ENCODE measurements at regions not wholly inside any gene's neighbourhood (a gene's known extent, or its start where the extent isn't known, plus 50 kb on each side); places are given as distances from the start of the nearest gene placed in this dataset.

- H3K27me3 Mint-ChIP-seq = no peaks in the 10 kb centered on the region
- H3K9me3 Mint-ChIP-seq = no peaks in the 10 kb centered on the region
- H3K27ac Mint-ChIP-seq = no peak overlapping the region
- H3K36me3 Mint-ChIP-seq = peaks cover 4% of the 10 kb centered on the region
- H3K4me3 Mint-ChIP-seq = no peak overlapping the region
- H3K4me1 Mint-ChIP-seq = peaks cover 22 to 31% (median 29%) of the 10 kb centered on the region in 3 donors
Observed at GRCh38 chr3:193840111-193840641, 247.2 kb downstream of the OPA1 start.

GRCh38 chr3:193841581-193841980, 248.6 kb downstream of the OPA1 start:
- H3K27me3 Mint-ChIP-seq = no peaks in the 10 kb centered on the region

GRCh38 chr3:193842029-193842798, 249.2 kb downstream of the OPA1 start:
- peaks cover 2% of the 10 kb centered on the region for H3K36me3 Mint-ChIP-seq
- H3K9me3 Mint-ChIP-seq = peaks cover 0 to 2% (median 0%) of the 10 kb centered on the region in 3 donors
- H3K27me3 Mint-ChIP-seq = no peaks in the 10 kb centered on the region
- peaks cover 24 to 29% (median 25%) of the 10 kb centered on the region in 3 donors for H3K4me1 Mint-ChIP-seq
- peak overlapping the region; percentile 39 to 86 (median 53) for H3K27ac Mint-ChIP-seq
- H3K4me3 Mint-ChIP-seq = peak overlapping the region in 3 of 4 donors; percentile 44 to 90 (median 89)

More at GRCh38 chr3:193841581-193841980, 248.6 kb downstream of the OPA1 start:
- H3K36me3 Mint-ChIP-seq = peaks cover 2% of the 10 kb centered on the region
- H3K27ac Mint-ChIP-seq = peak overlapping the region in 2 of 3 donors; percentile 39 to 86
- peaks cover 22 to 30% (median 29%) of the 10 kb centered on the region in 3 donors for H3K4me1 Mint-ChIP-seq
- H3K9me3 Mint-ChIP-seq = peaks cover 0 to 2% (median 0%) of the 10 kb centered on the region in 3 donors
- peak overlapping the region in 2 of 4 donors; percentile 76 to 89 for H3K4me3 Mint-ChIP-seq

- Mint-ChIP-seq H3K27me3 (no peaks in the 10 kb centered on the region), H3K36me3 (peaks cover 2% of the 10 kb centered on the region), H3K27ac (peak overlapping the region in 1 of 3 donors; percentile 86), H3K9me3 (peaks cover 0 to 2% (median 0%) of the 10 kb centered on the region in 3 donors), H3K4me3 (peak overlapping the region in 1 of 4 donors; percentile 60), H3K4me1 (peaks cover 19 to 28% (median 24%) of the 10 kb centered on the region in 3 donors)
Observed at GRCh38 chr3:193842832-193843473, 249.9 kb downstream of the OPA1 start.

GRCh38 chr3:193843474-193844301, 250.7 kb downstream of the OPA1 start:
- Mint-ChIP-seq H3K36me3 (peaks cover 2% of the 10 kb centered on the region), H3K4me1 (peaks cover 13 to 23% (median 19%) of the 10 kb centered on the region in 3 donors), H3K9me3 (peaks cover 0 to 2% (median 0%) of the 10 kb centered on the region in 3 donors), H3K27ac (no peak overlapping the region), H3K4me3 (peak overlapping the region in 2 of 4 donors; percentile 24 to 60), H3K27me3 (no peaks in the 10 kb centered on the region)

- Mint-ChIP-seq H3K4me1 (peaks cover 13 to 21% (median 19%) of the 10 kb centered on the region in 3 donors), H3K4me3 (no peak overlapping the region), H3K36me3 (peaks cover 3% of the 10 kb centered on the region), H3K9me3 (peaks cover 0 to 2% (median 0%) of the 10 kb centered on the region in 3 donors), H3K27me3 (no peaks in the 10 kb centered on the region), H3K27ac (no peak overlapping the region)
Observed at GRCh38 chr3:193844472-193844871, 251.5 kb downstream of the OPA1 start.

GRCh38 chr3:193845144-193845543, 252.1 kb downstream of the OPA1 start:
- H3K4me3 Mint-ChIP-seq = no peak overlapping the region
- no peak overlapping the region for H3K27ac Mint-ChIP-seq
- peaks cover 3% of the 10 kb centered on the region for H3K36me3 Mint-ChIP-seq
- H3K9me3 Mint-ChIP-seq = peaks cover 0 to 2% (median 0%) of the 10 kb centered on the region in 3 donors
- H3K27me3 Mint-ChIP-seq = no peaks in the 10 kb centered on the region
- peaks cover 13 to 21% (median 19%) of the 10 kb centered on the region in 3 donors for H3K4me1 Mint-ChIP-seq

GRCh38 chr3:193846569-193846968, 253.6 kb downstream of the OPA1 start:
- peak overlapping the region in 1 of 3 donors; percentile 34 for H3K27ac Mint-ChIP-seq
- no peaks in the 10 kb centered on the region for H3K27me3 Mint-ChIP-seq
- H3K4me3 Mint-ChIP-seq = no peak overlapping the region
- peaks cover 0 to 2% (median 0%) of the 10 kb centered on the region in 3 donors for H3K9me3 Mint-ChIP-seq
- H3K4me1 Mint-ChIP-seq = peaks cover 8 to 14% (median 12%) of the 10 kb centered on the region in 3 donors
- H3K36me3 Mint-ChIP-seq = peaks cover 2% of the 10 kb centered on the region

GRCh38 chr3:193847402-193847801, 254.4 kb downstream of the OPA1 start:
- Mint-ChIP-seq H3K4me1 (peaks cover 0 to 6% (median 4%) of the 10 kb centered on the region in 3 donors), H3K4me3 (no peak overlapping the region), H3K27me3 (no peaks in the 10 kb centered on the region), H3K27ac (no peak overlapping the region), H3K9me3 (peaks cover 0 to 2% (median 0%) of the 10 kb centered on the region in 3 donors), H3K36me3 (peaks cover 2% of the 10 kb centered on the region)

GRCh38 chr3:193848547-193848946, 255.5 kb downstream of the OPA1 start:
- peaks cover 0 to 2% (median 0%) of the 10 kb centered on the region in 3 donors for H3K9me3 Mint-ChIP-seq
- H3K27ac Mint-ChIP-seq = no peak overlapping the region
- H3K36me3 Mint-ChIP-seq = peaks cover 2% of the 10 kb centered on the region
- no peak overlapping the region for H3K4me3 Mint-ChIP-seq
- peaks cover 0 to 5% (median 0%) of the 10 kb centered on the region in 3 donors for H3K4me1 Mint-ChIP-seq
- H3K27me3 Mint-ChIP-seq = no peaks in the 10 kb centered on the region

GRCh38 chr3:193850084-193850619, 257.1 kb downstream of the OPA1 start:
- Mint-ChIP-seq H3K27me3 (no peaks in the 10 kb centered on the region), H3K9me3 (peaks cover 0 to 2% (median 0%) of the 10 kb centered on the region in 3 donors), H3K4me3 (no peak overlapping the region), H3K27ac (no peak overlapping the region), H3K4me1 (peaks cover 0 to 4% (median 2%) of the 10 kb centered on the region in 3 donors), H3K36me3 (peaks cover 2% of the 10 kb centered on the region)

GRCh38 chr3:193851428-193851847, 258.4 kb downstream of the OPA1 start:
- peaks cover 2% of the 10 kb centered on the region for H3K36me3 Mint-ChIP-seq
- H3K27me3 Mint-ChIP-seq = no peaks in the 10 kb centered on the region
- H3K4me3 Mint-ChIP-seq = no peak overlapping the region
- peaks cover 0 to 4% (median 2%) of the 10 kb centered on the region in 3 donors for H3K4me1 Mint-ChIP-seq
- H3K27ac Mint-ChIP-seq = no peak overlapping the region
- H3K9me3 Mint-ChIP-seq = peaks cover 0 to 4% (median 0%) of the 10 kb centered on the region in 3 donors

GRCh38 chr3:193851941-193852674, 259.1 kb downstream of the OPA1 start:
- Mint-ChIP-seq H3K4me1 (peaks cover 0 to 2% (median 2%) of the 10 kb centered on the region in 3 donors), H3K36me3 (peaks cover 2% of the 10 kb centered on the region), H3K9me3 (peaks cover 0 to 7% (median 0%) of the 10 kb centered on the region in 3 donors), H3K27me3 (no peaks in the 10 kb centered on the region), H3K4me3 (no peak overlapping the region), H3K27ac (no peak overlapping the region)

Measured in IgD-negative memory B cell (primary cell).